ENCODE measurements at regions not wholly inside any gene's neighbourhood (a gene's known extent, or its start where the extent isn't known, plus 50 kb on each side); places are given as distances from the start of the nearest gene placed in this dataset.

DNA sequence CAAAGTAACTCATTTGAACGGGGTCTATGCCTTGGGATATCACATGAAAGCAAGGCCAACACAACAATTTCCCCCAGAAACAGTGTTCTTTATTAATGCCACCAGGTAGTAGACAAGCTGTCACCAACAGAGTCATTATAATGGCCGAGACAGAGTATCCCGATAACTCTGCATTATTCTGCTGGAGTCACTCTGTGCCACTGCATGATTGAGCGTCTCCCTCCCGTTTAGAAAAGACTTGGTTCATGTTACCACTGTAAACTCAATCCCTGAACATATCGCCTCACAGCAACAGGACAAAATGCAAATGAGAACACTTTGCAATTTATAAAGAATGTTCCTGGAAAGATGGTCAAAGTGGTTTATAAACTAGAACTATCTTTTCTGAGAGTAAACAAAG lies 932.5 kb downstream of the GATA3 start:
- CTCF ChIA-PET = no interaction called here
- WGBS, 2 experiments (ENCODE audit: extremely low coverage in 2 of 2, insufficient read length in 1 of 2) = no CpG with 5 or more reads among the region's 6 CpGs

More for the DNA sequence above, 932.5 kb downstream of the GATA3 start:
- no peak for ATAC-seq (ENCODE audit: low read depth)
- Histone ChIP-seq H3K9me3 (ENCODE audit: control insufficient read depth, insufficient read depth, low read length) (peaks cover 2% of the 10 kb centered on the region), H3K79me1 (ENCODE audit: low read depth in 1 of 2, low read length in 2 of 2) (no peaks in the 10 kb centered on the region), H3K56ac (ENCODE audit: extremely low read depth, insufficient read depth, low read length) (no peak overlapping the region), H2BK15ac (ENCODE audit: low read depth, low read length) (no peak overlapping the region), H4K91ac (ENCODE audit: insufficient read depth, low read depth, low read length) (no peak overlapping the region), H3K9ac (ENCODE audit: low read depth, low read length) (no peak overlapping the region), H3K18ac (ENCODE audit: low read depth, low read length) (no peak overlapping the region), H3K4me2 (ENCODE audit: low read depth, low read length) (no peak overlapping the region), H2BK20ac (ENCODE audit: low read depth, low read length) (no peak overlapping the region), H2BK5ac (ENCODE audit: low read depth, low read length, poor library complexity, severe bottlenecking) (no peak overlapping the region), H4K8ac (ENCODE audit: low read depth in 2 of 2, low read length in 2 of 2) (no peak overlapping the region), H3K9me1 (ENCODE audit: insufficient read depth, low read length) (no peaks in the 10 kb centered on the region), H4K20me1 (ENCODE audit: insufficient read depth, low read length) (no peaks in the 10 kb centered on the region), H2AK5ac (ENCODE audit: low read depth, low read length) (no peak overlapping the region), H4K5ac (ENCODE audit: low read depth, low read length) (no peak overlapping the region), H2AK9ac (replicated peaks; ENCODE audit: low read depth, low read length, poor library complexity) (no peak overlapping the region), H3K4me3 (ENCODE audit: insufficient read depth, low read depth, low read length) (no peak overlapping the region), H2BK120ac (ENCODE audit: low read depth, low read length) (no peak overlapping the region), H3K27ac (ENCODE audit: insufficient read depth, low read length) (no peak overlapping the region), H2AFZ (replicated peaks; ENCODE audit: low read length, poor library complexity) (no peak overlapping the region), H3K36me3 (ENCODE audit: control insufficient read depth, insufficient read depth, low read length) (no peaks in the 10 kb centered on the region), H3K4ac (ENCODE audit: low read depth, low read length) (no peak overlapping the region), H3K27me3 (ENCODE audit: control insufficient read depth, insufficient read depth, low read length) (no peaks in the 10 kb centered on the region), H3K23ac (ENCODE audit: low read depth, low read length) (no peak overlapping the region), H3K4me1 (ENCODE audit: control insufficient read depth, insufficient read depth, low read length) (no peaks in the 10 kb centered on the region), H3K14ac (replicated peaks; ENCODE audit: low read depth, low read length) (no peak overlapping the region)
- intact Hi-C loops (cut with micrococcal nuclease) = no loop called here
- no peak for TF ChIP-seq MAFK (IDR thresholded peaks at IDR 0.05; ENCODE audit: low read depth, low read length)
- TF ChIP-seq, protein P1, sequence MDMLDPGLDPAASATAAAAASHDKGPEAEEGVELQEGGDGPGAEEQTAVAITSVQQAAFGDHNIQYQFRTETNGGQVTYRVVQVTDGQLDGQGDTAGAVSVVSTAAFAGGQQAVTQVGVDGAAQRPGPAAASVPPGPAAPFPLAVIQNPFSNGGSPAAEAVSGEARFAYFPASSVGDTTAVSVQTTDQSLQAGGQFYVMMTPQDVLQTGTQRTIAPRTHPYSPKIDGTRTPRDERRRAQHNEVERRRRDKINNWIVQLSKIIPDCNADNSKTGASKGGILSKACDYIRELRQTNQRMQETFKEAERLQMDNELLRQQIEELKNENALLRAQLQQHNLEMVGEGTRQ (IDR thresholded peaks at IDR 0.05; ENCODE audit: low read depth, low read length) = no peak
- no peak for TF ChIP-seq CEBPB (IDR thresholded peaks at IDR 0.05; ENCODE audit: low read depth, low read length)
- TF ChIP-seq SMC3 (IDR thresholded peaks at IDR 0.05; ENCODE audit: low read depth, low read length) = no peak
- dilution Hi-C loops (cut with HindIII; ENCODE audit: low sequenced_read_pairs, unreplicated experiment) = no loop called here
- no peak for DNase-seq
- POLR2A ChIA-PET (ENCODE audit: unreplicated experiment) = no interaction called here
- no TSS peak for BruUV-seq (replicated peaks)
- in situ Hi-C loops (cut with MboI; ENCODE audit: low sequenced_read_pairs) = no loop called here

Data from IMR-90 (cell line).